OCI-LY3 (cell line): ENCODE measurements at regions not wholly inside any gene's neighbourhood (a gene's known extent, or its start where the extent isn't known, plus 50 kb on each side); places are given as distances from the start of the nearest gene placed in this dataset.

Source experiments
- CTCF ChIP-seq: fragments of 200-600, 300-600 bp; sonication (generic); IDR thresholded peaks from 2 replicates; pipeline ENCODE4 v1.5.1; 2014; ENCODE audit warnings: antibody characterized with exemption, low read length, low read depth
- EZH2phosphoT487 ChIP-seq: fragments of 200-600 bp; shearing (Covaris generic); IDR thresholded peaks from 2 replicates; pipeline ENCODE4 v1.6.1; 2018; ENCODE audit warnings: antibody characterized with exemption, mixed run types, low read depth

- TF ChIP-seq CTCF (no peak), EZH2phosphoT487 (no peak)
Measured at GRCh38 chr9:11968631-11969030, 724.6 kb upstream of the TYRP1 start.
